ENCODE measurements at regions not wholly inside any gene's neighbourhood (a gene's known extent, or its start where the extent isn't known, plus 50 kb on each side); places are given as distances from the start of the nearest gene placed in this dataset.

- Histone ChIP-seq H3K79me1 (ENCODE audit: insufficient read depth, low read depth, low read length, poor library complexity, severe bottlenecking) (no peaks in the 10 kb centered on the region), H2BK20ac (ENCODE audit: low read depth, low read length, poor library complexity, severe bottlenecking) (no peak overlapping the region), H4K20me1 (ENCODE audit: control insufficient read depth, insufficient read depth, insufficient read length) (no peaks in the 10 kb centered on the region), H3K23me2 (ENCODE audit: insufficient read length, low read depth, low read length, poor library complexity, severe bottlenecking) (no peaks in the 10 kb centered on the region), H4K91ac (ENCODE audit: insufficient read length, low read depth, low read length) (no peak overlapping the region), H3K14ac (ENCODE audit: insufficient read depth, low read length) (no peak overlapping the region), H3K79me2 (ENCODE audit: insufficient read depth, low read length) (no peaks in the 10 kb centered on the region), H3K4me2 (ENCODE audit: insufficient read depth, insufficient read length, low read length) (no peak overlapping the region), H3K27ac (ENCODE audit: insufficient read length, low read depth, low read length) (no peak overlapping the region), H2BK5ac (ENCODE audit: insufficient read length, low read length) (no peak overlapping the region), H3K9me3 (ENCODE audit: control insufficient read depth, low read depth, low read length) (no peaks in the 10 kb centered on the region), H3K27me3 (ENCODE audit: insufficient read depth, low read length) (no peaks in the 10 kb centered on the region), H3T11ph (ENCODE audit: low read length) (no peak overlapping the region), H4K8ac (replicated peaks; ENCODE audit: insufficient read length, low read depth, low read length) (no peak overlapping the region), H2BK15ac (ENCODE audit: low read depth, low read length) (no peak overlapping the region), H3K18ac (ENCODE audit: insufficient read length, low read depth, low read length) (no peak overlapping the region), H3K9ac (ENCODE audit: extremely low read depth, insufficient read length, low read length) (no peak overlapping the region), H3K23ac (ENCODE audit: insufficient read length, low read depth, low read length) (no peak overlapping the region), H4K5ac (ENCODE audit: insufficient read length, low read depth, low read length) (no peak overlapping the region), H2AFZ (ENCODE audit: low read length) (no peak overlapping the region), H2AK5ac (ENCODE audit: insufficient read length, low read length) (no peak overlapping the region), H3K4ac (ENCODE audit: low read depth, low read length) (no peak overlapping the region), H2BK12ac (ENCODE audit: insufficient read length, low read depth, low read length) (no peak overlapping the region), H2BK120ac (ENCODE audit: low read depth, low read length, poor library complexity, severe bottlenecking) (no peak overlapping the region), H3K56ac (ENCODE audit: insufficient read length, low read depth, low read length) (no peak overlapping the region), H3K4me1 (ENCODE audit: insufficient read depth, low read length) (no peaks in the 10 kb centered on the region)
- Mint-ChIP-seq H3K9me3 (peaks cover 0 to 54% of the 10 kb centered on the region in 2 experiments; a peak in 2 of 5 replicates), H3K4me1 (no peaks in the 10 kb centered on the region), H3K27me3 (ENCODE audit: low read depth) (peaks cover 14% of the 10 kb centered on the region), H3K27ac (no peak overlapping the region; a peak in 1 of 7 replicates), H3K4me3 (no peak overlapping the region), H3K36me3 (ENCODE audit: insufficient read depth in 1 of 3, low read depth in 3 of 3) (no peaks in the 10 kb centered on the region)
- no peak for TF ChIP-seq CTCF (conservative IDR thresholded peaks at IDR 0.05)
- WGBS (ENCODE audit: extremely low coverage, insufficient read length, low lambda C conversion rate): no CpG with 5 or more reads among the region's 9 CpGs
- no peak for DNase-seq
These were observed 156.3 kb downstream of the FNDC1 start for GRCh38 chr6:159325476-159325875.

Measured in H9 (cell line).